NCI-H82 (cell line): ENCODE measurements at regions not wholly inside any gene's neighbourhood (a gene's known extent, or its start where the extent isn't known, plus 50 kb on each side); places are given as distances from the start of the nearest gene placed in this dataset.
A peak's percentile ranks its signal among the peaks of the same experiment; 100 is the strongest.

ENCODE experiments used
- DNase-seq: peaks from one replicate; lab custom pipeline; 2025; lab: John Stamatoyannopoulos, UW

DNA sequence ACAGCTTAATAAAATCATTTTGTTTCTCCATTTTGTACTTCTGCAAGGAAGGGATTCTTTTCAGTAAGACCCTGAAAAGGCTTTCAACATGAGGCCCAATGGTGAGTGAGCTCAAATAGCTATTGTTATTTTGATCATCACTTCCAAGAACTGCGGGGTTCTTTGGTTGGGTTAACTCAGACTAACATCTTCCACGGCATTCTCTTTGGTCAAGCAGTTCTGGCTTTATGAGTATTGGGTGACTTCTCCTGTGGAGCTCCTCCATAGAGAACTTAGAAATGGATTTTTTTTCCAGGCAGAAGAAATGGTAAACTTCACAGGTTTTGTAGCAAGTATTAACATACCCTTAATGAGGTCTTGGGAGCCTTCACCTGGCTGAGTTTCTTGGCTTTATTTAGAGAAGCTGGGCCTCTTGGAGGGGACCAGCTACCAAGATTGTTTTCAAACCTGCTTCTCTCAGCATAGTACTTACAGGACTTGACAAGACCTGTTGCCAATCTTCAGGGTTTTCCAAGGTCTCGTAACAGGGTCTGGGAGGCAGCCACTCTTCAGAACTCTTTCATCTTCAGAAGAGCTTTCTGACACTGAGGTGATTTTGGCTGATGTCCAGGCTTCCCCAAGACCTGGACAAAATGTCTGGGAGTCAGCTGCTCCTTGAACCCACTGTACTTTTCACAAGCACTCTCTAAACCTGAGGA is 353.2 kb upstream of the ETAA1 start:
- DNase-seq = no peak

DNA sequence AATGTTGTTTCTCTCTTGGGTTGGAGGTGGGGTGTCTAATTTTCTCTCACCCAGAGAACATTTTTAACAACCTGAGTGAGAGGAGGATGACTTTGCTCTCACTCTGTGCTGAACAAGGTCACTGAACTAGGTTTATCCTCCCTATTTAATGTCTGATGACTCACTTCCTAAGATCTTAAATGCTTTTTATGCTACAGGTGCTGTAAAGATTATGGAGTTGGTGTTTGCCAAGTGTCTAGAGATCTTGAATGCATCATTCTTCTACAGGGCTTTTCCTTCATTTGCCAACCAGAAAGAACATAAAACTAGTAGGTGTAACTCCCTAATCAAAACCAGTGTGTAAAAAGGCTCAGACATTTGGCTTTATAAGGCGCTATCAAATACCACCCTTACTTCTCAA is 350.5 kb upstream of the ETAA1 start:
- DNase-seq = no peak

DNA sequence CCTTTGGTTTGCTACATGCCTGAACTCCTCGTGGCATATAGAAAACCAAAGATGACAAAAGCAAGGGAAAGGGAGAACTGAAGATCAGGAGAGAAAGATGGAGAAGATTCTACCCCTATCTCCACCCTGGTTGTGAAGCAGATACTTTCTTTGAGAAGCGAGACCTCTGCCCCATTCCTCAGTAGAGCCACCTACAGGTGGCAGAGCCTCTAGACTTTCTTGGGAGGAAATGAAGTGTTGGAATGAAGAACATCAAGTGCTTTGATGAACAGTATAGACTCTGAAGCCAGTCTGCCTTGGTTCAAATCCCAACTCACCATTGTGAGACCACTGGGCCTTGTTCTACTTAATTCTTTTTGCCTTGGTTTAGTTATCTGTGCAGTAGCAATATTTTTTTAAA is 348.8 kb upstream of the ETAA1 start:
- DNase-seq = no peak

DNA sequence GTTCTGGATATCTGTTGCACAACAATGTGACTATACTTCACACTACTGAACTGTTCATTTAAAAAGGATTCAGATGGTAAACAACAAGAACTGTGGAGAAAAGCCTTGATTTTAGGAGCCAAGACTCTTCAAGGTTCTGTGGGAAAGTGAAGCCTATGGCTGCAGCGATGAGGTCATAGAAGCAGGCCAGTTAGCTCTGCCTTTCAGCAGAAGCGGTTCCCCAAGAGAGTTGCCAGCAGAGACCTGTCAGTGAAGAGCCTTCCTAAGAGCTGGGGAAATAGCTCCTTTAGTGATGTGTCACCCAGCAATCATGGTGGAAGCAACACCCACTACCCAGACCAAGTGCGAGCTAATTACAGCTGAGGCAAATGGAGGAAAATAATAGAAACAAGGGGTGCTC is 346.5 kb upstream of the ETAA1 start:
- DNase-seq = no peak

DNA sequence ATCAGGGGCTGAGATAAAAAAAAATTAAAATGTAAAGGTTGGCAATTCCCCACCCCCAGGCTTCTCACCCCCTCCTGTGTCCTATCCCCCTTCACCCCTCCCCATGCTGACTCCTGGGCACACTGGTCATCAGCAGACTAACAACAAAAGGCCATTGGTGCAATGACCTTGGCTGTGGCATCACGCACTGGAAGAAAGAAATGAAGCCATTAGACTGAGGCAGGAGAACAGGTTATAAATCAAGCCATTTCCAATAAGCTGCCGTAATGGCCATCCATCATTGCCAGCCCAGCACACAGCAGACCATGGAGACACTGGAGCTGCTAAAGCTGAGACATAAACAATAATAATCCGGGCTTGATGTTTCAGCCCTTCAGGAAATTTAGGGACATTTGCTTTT is 342.4 kb upstream of the ETAA1 start:
- DNase-seq = peak; percentile 89

DNA sequence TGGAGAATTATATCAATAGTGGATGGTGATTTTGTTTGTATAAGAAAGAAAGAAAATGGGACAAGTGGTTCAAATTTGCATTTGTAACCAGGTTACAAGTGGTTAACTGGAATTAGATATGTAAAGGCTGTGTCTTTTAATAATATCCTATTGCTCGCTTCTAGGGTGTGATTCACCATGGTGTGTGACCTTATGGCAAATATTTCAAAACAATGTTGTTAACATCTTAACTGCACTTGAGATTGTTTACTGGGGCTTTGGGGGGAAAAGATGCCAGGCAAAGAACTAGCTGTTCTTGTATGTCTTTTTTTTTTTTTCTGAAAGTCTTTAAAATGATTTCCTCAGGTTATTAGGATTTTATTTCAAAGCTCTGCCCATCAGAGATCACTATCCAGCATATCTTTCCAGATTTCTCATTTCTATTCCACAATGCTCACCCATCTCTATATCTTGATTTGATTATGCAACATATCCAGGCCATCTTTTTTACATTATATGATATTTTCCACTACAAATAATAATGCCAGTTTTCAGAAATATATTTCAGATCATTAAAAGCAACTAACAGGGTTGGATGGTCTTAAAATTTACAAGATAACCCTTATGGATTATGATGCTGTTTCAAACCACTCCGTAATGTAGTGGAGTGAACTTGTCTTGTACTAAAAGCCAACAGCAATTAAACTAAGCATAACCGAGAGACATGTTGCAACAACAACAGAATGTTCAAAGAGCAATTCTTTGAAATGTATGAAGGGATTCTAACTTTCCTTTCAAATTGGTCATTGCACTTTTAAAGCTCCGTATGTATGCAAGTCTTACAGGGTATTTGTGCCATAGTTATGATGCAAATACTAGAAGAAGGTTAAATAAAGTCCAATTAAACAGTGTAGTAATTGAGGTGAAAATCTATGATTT is 341.5 kb upstream of the ETAA1 start:
- no peak for DNase-seq

DNA sequence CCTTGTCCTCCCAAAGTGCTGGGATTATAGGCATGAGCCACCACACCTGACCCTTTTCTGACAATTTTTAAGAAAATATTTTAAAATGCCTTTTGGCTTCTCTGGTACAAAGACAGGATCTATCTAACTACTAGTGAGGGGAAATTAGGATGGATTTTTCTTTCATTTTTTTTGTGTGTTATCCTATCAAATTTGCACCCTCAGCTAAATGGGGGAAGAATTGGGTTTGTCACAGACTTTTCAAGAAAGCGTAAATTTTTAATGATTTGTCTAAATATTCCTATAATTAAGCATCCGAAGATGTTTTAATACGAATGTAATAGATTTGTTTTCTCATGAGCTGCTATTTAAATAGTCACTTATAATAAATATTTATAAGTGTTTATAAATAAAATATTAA is 340.0 kb upstream of the ETAA1 start:
- no peak for DNase-seq

DNA sequence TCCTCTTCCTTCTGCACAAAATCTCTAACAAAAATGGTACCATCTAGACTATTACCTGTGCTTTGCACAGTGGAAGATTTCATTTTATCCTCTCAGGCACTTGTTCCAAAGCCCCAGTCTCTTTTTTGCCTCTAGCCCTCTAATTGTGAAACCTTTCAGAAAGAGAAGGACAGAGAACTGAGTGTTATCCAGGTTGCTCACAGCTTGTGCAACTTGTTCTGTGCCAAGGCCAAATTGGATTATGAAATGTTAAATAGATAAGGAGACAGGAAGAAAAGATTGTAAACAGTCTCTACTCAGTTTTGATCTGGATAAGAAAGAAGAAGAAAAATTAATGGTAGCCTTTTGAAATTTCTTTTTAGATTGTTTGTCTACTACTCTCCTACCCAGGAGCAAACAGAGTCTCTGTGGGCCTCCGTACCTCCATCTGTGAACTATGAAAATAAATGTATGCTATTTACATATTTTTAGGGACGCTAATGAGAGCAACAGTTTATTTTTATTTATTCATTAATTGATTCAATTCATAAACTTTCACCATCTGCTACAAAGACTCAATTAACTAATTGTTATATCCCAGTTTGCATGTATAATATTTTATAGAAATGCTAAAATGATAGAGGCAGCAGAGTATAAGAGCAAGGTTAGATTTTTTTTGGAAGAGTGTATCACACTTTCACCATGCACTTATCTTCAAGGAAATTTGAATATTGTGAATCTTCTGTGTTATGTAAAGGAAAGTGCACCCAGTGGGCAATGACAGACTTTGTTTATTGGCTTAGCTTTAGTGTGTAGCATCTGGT is 339.0 kb upstream of the ETAA1 start:
- peak; percentile 82 for DNase-seq

DNA sequence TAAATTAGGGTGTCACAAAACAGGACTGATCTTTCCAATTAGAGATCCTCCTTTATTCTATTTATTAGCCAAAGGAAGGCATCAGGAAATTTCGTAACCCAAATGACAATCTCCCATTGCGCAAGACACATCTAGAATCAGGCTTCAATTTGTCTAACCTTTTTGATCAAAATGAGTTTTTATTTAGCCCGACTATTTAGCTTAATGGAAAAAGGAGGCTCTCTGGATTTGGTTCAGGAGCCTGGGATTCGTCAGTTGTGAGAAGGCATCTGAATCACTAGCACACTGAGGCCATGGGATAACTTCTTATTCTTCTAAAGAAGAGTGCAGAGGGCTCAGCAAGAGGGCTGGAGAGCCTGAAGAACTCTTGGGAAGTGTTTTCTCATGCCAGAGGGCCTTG is 332.1 kb upstream of the ETAA1 start:
- no peak for DNase-seq

DNA sequence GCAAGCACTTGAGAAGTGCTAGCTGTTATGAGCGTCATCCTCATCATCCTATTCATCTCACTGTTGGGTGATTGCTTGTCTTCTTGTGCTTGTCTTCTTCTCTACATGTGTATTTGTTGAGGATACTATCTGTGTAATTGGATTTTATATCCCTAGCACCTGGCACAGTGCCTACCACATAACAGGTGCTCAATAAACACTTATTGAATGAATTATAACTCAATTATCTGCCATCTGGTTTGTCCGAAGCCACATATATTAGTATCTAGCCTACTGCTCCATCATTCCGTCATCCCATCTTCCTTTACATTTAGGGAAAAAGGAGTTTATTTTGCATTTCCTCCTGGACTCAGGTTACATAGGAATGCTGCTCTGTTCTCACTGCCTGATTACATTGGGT is 330.4 kb upstream of the ETAA1 start:
- DNase-seq = peak; percentile 76

DNA sequence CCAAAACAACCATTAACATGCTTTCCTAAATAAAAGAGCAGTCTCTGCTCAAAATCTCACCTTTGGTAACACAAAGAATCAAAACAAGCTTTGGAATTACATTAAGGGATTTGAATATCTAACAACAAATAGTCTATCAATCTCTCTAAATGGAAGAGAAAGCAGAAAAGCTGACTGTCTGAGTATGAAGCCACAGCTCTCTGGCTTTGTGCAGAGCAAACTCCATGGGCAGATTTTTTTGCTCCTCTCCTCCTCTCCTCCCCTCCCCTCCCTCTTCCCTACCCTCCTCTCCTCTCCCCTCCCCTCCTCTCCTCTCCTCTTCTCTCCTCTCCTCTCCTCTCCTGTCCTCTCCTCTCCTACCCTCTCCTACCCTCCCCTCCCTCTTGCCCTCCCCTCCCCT is 329.5 kb upstream of the ETAA1 start:
- DNase-seq = no peak

DNA sequence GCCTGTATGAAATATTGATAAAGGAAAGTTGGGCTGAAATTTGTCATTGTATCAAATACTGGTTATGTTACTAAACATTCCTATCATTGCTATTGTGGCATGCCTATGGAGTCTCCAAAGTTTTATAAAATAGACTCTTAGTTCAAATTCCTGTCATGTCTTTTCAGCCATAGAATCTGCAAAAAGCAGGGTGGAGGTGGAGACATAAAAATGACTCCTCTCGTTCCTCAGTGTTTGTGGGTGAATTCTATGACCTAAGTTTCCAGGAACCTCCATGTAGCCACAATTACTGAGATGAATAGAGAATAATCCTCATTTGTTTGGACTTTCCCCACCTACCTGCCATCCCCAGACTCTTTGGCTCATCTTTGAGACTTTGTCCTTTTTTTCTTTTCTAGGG is 326.3 kb upstream of the ETAA1 start:
- DNase-seq = no peak

DNA sequence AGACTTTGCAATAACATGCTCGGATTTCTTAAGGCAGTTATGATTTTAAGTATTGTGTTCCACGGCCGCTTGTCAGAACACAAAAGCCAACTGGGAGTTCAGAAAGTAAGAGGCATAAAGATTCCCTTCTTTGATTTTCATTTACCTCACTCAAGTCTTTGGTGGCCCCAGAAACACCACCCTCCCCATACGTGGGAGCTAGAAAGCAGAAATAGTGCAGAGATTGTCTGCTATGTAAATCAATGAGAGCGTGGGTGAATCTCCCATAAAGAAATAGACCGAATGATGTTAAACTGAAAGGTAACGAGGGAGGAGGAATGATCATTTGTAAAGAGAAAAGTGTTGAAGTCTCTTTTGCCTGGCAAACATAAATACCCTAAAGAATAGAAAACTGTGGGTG is 322.1 kb upstream of the ETAA1 start:
- DNase-seq = no peak

DNA sequence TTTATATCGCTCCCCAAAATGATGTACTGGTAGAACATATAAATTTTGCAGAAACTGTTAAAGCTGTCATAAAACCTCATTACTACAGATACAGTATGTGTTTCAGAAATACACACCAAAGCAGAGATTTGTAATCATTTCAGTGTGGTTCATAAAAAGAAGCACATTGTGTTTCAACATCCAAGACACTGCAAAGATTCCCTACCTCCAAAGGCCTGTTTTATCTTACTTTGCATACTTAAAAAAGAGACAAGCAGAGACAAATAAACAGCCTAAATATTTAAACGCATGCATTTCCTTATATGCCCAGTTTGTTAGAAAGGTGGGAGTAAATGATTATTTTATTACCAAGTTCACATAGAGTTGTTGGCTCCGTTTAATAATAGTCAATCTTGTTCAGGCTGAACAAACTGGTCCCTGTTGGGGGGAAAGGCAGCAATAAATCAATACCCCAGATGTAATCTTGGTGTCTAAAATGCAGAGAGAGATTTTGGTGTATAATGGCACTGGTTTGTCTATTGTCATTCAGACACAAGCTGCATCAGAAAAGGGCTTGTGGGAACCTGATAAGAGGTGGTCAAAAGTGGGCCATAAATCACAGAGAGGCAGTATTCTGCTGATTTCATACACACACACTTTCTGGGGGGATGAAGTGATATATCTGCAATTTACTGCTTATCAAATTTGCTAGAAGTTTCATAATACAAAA is 321.4 kb upstream of the ETAA1 start:
- no peak for DNase-seq

DNA sequence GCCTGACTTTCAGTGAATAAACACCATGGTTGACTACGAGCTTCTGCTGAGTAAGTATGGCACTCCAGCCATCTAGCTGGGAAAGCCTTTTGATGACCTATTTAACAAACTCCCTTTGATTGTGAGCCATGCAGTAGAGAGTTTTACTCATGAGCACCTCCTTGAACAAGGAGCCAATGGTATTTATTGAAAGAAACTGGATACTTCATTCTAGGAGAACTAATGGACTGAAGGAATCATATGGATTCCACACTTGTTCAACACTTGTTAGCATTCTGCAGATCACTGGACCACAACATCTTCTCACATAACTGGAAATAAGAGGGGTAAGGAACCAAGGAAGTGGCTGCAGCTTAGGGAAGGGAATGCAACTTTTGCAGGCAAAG is 320.9 kb upstream of the ETAA1 start:
- DNase-seq = no peak

DNA sequence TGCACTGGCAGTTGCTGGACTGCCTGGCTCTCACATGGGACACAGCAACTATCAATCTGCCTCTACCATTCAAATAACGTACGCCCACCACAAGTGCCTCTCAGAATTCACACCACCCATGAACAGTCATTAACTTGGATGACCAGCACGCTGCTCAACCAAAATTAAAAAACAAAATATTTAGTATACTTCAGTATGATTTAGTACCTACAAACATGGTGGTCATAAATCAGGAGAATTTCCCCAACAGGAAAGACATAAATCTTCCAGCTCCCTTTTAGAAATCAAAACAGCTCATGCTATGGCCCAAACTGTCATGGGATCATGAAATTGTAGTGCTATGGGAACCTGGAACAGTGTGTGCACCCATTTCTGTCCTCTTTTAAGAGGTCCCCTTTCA is 317.4 kb upstream of the ETAA1 start:
- DNase-seq = no peak

DNA sequence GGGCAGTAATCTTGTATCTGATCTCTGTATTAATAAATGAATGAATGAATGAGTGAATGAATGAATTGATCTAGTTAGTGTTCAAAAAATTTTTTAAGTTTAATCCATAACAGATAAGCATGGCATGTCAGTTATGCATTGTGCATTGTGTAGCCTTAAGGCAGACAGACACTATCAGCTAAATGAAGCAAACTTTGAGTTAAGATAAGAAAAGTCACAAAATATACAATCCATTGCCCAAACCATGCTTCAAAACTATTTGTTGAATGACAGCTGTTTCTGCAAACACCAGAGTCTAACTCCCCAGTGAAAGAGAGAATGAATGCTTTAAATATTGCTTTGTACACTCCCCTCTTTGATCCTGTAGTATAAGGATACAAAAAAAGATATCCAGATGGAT is 314.3 kb upstream of the ETAA1 start:
- DNase-seq = no peak

DNA sequence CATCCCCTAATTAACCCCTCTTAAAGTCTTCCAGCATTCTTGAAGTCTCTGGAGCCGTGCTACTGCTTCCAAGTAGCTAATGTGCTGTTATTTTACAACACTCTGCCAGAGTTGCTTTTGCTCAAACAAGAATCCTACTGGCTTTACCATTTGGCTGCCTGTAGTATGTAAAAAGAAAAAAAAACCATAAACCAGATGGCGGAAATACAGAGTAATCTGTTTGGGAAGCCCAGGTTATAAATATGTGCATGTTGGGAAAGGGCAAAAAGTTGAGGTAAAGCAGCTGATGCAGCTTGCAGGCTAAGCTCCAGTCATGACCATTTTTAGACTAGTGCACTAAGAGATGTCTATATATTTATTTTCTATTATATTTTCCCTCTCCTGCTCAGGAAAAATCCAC is 313.2 kb upstream of the ETAA1 start:
- no peak for DNase-seq

DNA sequence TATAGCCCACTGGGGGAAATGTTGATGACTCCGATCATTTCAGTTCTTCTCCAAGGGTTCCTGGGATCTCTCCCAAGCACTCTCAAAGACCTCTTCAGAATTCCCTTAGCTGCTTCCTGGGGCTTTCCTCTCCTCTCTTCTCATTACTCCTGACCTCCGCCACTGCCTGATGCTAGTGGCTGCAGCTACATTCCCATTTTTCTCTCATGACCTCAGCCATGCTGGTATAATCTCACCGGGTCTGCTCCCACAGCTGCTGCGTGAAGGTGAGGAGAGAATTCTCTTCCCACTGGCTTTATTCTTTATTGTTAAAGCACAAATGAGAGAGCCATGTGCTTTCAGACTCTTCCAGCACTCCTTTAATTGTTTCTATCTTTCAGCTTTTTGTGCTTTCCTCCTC is 312.0 kb upstream of the ETAA1 start:
- DNase-seq = peak; percentile 13

DNA sequence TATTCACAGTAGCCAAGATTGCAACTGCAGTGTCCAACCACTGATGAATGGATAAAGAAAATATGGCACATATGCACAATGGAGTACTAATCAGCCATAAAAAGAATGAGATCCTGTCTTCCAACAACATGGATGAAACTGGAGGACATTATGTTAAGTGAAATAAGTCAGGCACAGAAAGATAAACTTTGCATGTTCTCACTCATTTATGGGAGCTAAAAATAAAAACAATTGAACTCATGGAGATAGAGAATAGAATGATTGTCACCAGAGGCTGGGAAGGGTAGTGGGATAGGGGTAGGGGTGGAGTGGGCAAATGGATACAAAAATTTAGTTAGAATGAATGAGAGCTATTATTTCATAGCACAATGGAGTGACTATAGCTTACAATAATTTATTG is 305.5 kb upstream of the ETAA1 start:
- DNase-seq = no peak

DNA sequence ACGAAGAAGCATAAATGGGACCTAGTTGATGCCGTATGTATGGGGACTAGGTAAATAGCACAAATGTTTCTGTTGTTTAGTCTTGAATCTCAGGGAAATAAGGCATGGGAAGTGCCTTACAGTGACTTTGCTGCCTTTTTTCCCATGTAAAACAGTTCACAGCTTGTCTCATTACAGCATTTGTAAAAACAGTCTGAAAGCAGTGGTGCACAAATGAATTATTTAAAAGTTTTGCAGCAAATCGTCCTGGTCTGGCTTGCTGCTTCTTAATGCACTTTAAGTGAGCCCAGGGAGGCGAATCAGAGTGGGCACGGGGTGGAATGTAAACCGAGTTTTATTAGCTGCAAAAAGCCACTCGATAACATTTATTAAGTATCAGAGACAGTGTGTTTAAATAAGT is 302.0 kb upstream of the ETAA1 start:
- no peak for DNase-seq

DNA sequence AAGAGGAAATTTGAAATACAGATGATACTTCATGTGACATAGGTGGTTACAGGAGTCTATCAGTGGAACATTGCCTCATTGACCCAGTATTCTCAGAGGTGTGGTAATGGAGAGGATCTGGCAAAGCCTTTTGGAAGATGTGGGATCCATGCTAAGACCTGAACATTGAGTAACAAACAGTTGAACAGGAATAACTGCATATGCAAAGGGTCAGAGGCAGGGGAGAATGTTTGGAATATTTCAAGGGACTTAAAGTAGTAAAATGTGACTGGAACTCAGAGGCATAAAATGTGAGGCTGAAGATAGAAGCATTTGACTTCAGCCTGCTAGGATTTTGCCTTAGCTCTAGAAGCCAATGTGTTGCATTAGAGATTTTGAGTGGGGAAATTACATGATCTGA is 300.2 kb upstream of the ETAA1 start:
- DNase-seq = no peak
